SK-N-SH (cell line): ENCODE measurements at regions not wholly inside any gene's neighbourhood (a gene's known extent, or its start where the extent isn't known, plus 50 kb on each side); places are given as distances from the start of the nearest gene placed in this dataset.

Experiments
- CTCF ChIA-PET: fragments of 300-600, 350-600 bp; formaldehyde crosslinking; extraction: SDS; loops from one replicate; lab custom pipeline; 2021; lab: Yijun Ruan, JAX
- POLR2A ChIA-PET: fragments of 350-600 bp; sonication (Branson Sonifier 250); formaldehyde crosslinking; extraction: SDS; loops from one replicate; lab custom pipeline; 2020; ENCODE audit warnings: antibody characterized with exemption, inconsistent platforms; lab: Yijun Ruan, JAX
- DNase-seq: peaks from one replicate; pipeline ENCODE4 v3.0.0; 2012
- H2AFZ ChIP-seq: fragments of 200-600 bp; sonication (generic); 2 replicates; pipeline ENCODE4 v1.8.1; 2016; ENCODE audit warnings: antibody characterized with exemption, mild to moderate bottlenecking, low read depth
- H3F3A ChIP-seq: fragments of 200-600 bp; sonication (generic); replicated peaks from 2 replicates; pipeline ENCODE3; 2016; ENCODE audit warnings: antibody characterized with exemption, mild to moderate bottlenecking; ENCODE audit not compliant: insufficient read depth
- H3K27ac ChIP-seq, 2 experiments: fragments of 200-500 bp in 1 of 2; fragments of 200-600 bp in 1 of 2; sonication (Bioruptor generic) in 1 of 2; sonication (generic), shearing (Covaris generic) in 1 of 2; 2 replicates each; pipeline versions ENCODE4 v1.5.1 to v1.6.1; 2014 to 2016; ENCODE audit warnings: low read depth in 2 of 2, inconsistent platforms in 1 of 2, low read length in 1 of 2, mild to moderate bottlenecking in 1 of 2, mixed read lengths in 1 of 2
- H3K27me3 ChIP-seq: fragments of 200-600 bp; sonication (generic), shearing (Covaris generic); 2 replicates; pipeline ENCODE4 v1.6.1; 2016; ENCODE audit warnings: mixed run types; ENCODE audit not compliant: insufficient read depth
- H3K36me3 ChIP-seq, 2 experiments: fragments of 200-500 bp in 1 of 2; fragments of 200-600 bp in 1 of 2; sonication (Bioruptor generic) in 1 of 2; sonication (generic) in 1 of 2; replicated peaks in 1 of 2; 2 replicates each; pipeline versions ENCODE3 to v1.5.1; 2014 to 2016; ENCODE audit warnings: low read length in 1 of 2, mild to moderate bottlenecking in 1 of 2; ENCODE audit not compliant: insufficient read depth in 2 of 2, control insufficient read depth in 1 of 2
- H3K4me1 ChIP-seq, 2 experiments: fragments of 200-500 bp in 1 of 2; fragments of 200-600 bp in 1 of 2; sonication (Bioruptor generic) in 1 of 2; sonication (generic), shearing (Covaris generic) in 1 of 2; 2 replicates each; pipeline versions ENCODE4 v1.5.1 to v1.6.1; 2014 to 2016; ENCODE audit warnings: low read depth in 1 of 2, low read length in 1 of 2, mixed run types in 1 of 2; ENCODE audit not compliant: insufficient read depth in 2 of 2, control insufficient read depth in 1 of 2
- H3K4me2 ChIP-seq: fragments of 200-600 bp; sonication (generic), shearing (Covaris generic); 2 replicates; pipeline ENCODE4 v1.6.1; 2017; ENCODE audit warnings: mixed run types
- H3K4me3 ChIP-seq, 2 experiments: fragments of 200-500 bp in 1 of 2; fragments of 200-600 bp in 1 of 2; sonication (Bioruptor generic) in 1 of 2; sonication (generic), shearing (Covaris generic) in 1 of 2; 2 replicates each; pipeline versions ENCODE4 v1.5.1 to v1.8.1; 2014 to 2016; ENCODE audit warnings: low read depth in 2 of 2, inconsistent platforms in 1 of 2, low read length in 1 of 2, mild to moderate bottlenecking in 1 of 2, mixed read lengths in 1 of 2, moderate library complexity in 1 of 2
- H3K79me2 ChIP-seq: fragments of 200-600 bp; sonication (generic); 2 replicates; pipeline ENCODE4 v1.8.1; 2017; ENCODE audit warnings: mild to moderate bottlenecking; ENCODE audit not compliant: insufficient read depth
- H3K9ac ChIP-seq: fragments of 200-600 bp; sonication (generic); 2 replicates; pipeline ENCODE4 v1.6.1; 2017; ENCODE audit warnings: mixed run types
- H3K9me2 ChIP-seq: fragments of 200-600 bp; sonication (generic); 2 replicates; pipeline ENCODE4 v1.6.1; 2017; ENCODE audit warnings: mixed run types
- H3K9me3 ChIP-seq: fragments of 200-600 bp; sonication (generic); 2 replicates; pipeline ENCODE4 v1.6.1; 2017; ENCODE audit warnings: mixed run types, mild to moderate bottlenecking, moderate library complexity
- H4K20me1 ChIP-seq: fragments of 200-600 bp; sonication (generic); 2 replicates; pipeline ENCODE4 v1.6.1; 2017; ENCODE audit warnings: mild to moderate bottlenecking, mixed run types; ENCODE audit not compliant: insufficient read depth
- ELF1 ChIP-seq: IDR thresholded peaks from 2 replicates; pipeline ENCODE4 v1.4.0; 2012
- EZH2phosphoT487 ChIP-seq: fragments of 200-600 bp; sonication (generic); IDR thresholded peaks from 2 replicates; pipeline ENCODE4 v1.6.1; 2017; ENCODE audit warnings: low read depth, mixed run types, mild to moderate bottlenecking, antibody characterized with exemption, moderate library complexity, borderline replicate concordance
- FOXJ3 ChIP-seq: sonication (generic); formaldehyde crosslinking; IDR thresholded peaks from 2 replicates; pipeline ENCODE4 v1.5.1; 2020; ENCODE audit warnings: mild to moderate bottlenecking, missing genetic modification reagents
- GABPA ChIP-seq: IDR thresholded peaks from 2 replicates; pipeline ENCODE4 v1.4.0; 2012; ENCODE audit warnings: low read depth, mild to moderate bottlenecking
- GATA2 ChIP-seq: sonication (generic); formaldehyde crosslinking; IDR thresholded peaks from 2 replicates; pipeline ENCODE4 v1.5.0; 2020; ENCODE audit warnings: mild to moderate bottlenecking, missing genetic modification reagents
- JUND ChIP-seq: IDR thresholded peaks from 2 replicates; pipeline ENCODE4 v1.4.0; 2012
- MEF2A ChIP-seq: IDR thresholded peaks from 2 replicates; pipeline ENCODE4 v1.4.0; 2012; ENCODE audit warnings: low read depth, borderline replicate concordance
- POLR2AphosphoS5 ChIP-seq: IDR thresholded peaks from 2 replicates; pipeline ENCODE4 v1.6.1; 2012; ENCODE audit warnings: low read depth, low read length
- RAD21 ChIP-seq: IDR thresholded peaks from 2 replicates; pipeline ENCODE4 v1.6.1; 2012; ENCODE audit warnings: mild to moderate bottlenecking, low read length
- RFX5 ChIP-seq: IDR thresholded peaks from 2 replicates; pipeline ENCODE4 v1.6.1; 2012; ENCODE audit warnings: mild to moderate bottlenecking, improper control_type of control experiment, low read length
- SIN3A ChIP-seq: IDR thresholded peaks from 2 replicates; pipeline ENCODE4 v1.6.1; 2012; ENCODE audit warnings: low read depth, mild to moderate bottlenecking, low read length, moderate library complexity, borderline replicate concordance
- TAF1 ChIP-seq: IDR thresholded peaks from 2 replicates; pipeline ENCODE4 v1.6.1; 2012; ENCODE audit warnings: low read depth, mild to moderate bottlenecking, low read length, moderate library complexity, borderline replicate concordance
- TCF12 ChIP-seq: IDR thresholded peaks from 2 replicates; pipeline ENCODE4 v1.4.0; 2012
- TEAD4 ChIP-seq: IDR thresholded peaks from 2 replicates; pipeline ENCODE4 v1.4.0; 2012; ENCODE audit warnings: mild to moderate bottlenecking, borderline replicate concordance; ENCODE audit not compliant: insufficient read depth
- WGBS: methylation state at CpG from one replicate; pipeline ENCODE4 v1.1.6; 2017; ENCODE audit warnings: low lambda C conversion rate; 5-methylcytosine and 5-hydroxymethylcytosine counted together
- TF ChIP-seq, protein P1 (sequence below): IDR thresholded peaks from 2 replicates; pipeline ENCODE4 v1.6.1; 2012; ENCODE audit warnings: mild to moderate bottlenecking, low read depth, low read length, moderate library complexity
- TF ChIP-seq, protein P2 (sequence below): IDR thresholded peaks from 2 replicates; pipeline ENCODE4; 2012
- TF ChIP-seq, protein P3 (sequence below): IDR thresholded peaks from 2 replicates; pipeline ENCODE4 v1.4.0; 2012; ENCODE audit warnings: low read depth
- TF ChIP-seq, protein P4 (sequence below): fragments of 150-350 bp; IDR thresholded peaks from 2 replicates; pipeline ENCODE4 v1.6.1; 2017; ENCODE audit warnings: antibody characterized with exemption, low read length, low read depth, borderline replicate concordance

DNA sequence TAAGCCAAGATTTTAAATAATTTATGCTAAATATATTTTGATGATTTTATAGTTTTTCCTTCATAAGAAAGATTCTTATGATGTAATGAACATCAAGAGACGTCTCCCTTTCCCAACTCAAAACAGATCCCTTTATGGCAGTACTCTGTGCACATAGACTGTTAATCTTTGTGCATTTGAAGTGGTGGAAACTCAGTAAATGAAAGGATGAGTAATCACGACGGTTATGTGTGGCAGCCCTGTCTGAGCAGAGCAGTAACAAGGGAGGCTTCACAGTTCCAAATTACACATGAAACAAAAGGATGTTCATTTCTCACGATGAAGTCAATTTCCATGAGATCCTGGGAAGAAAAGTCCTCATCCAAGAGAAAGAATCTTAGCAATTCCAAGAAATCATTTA, 498.1 kb downstream of the KLF5 start:
- Histone ChIP-seq H3K79me2 (no peaks in the 10 kb centered on the region), H3K27ac (no peak overlapping the region), H3K36me3 (no peaks in the 10 kb centered on the region), H3K9me2 (no peaks in the 10 kb centered on the region), H2AFZ (0 out of 2 replicates have a peak overlapping the region, but pooled peaks have one; percentile 1), H3K9me3 (no peaks in the 10 kb centered on the region), H3K4me2 (no peak overlapping the region), H3K27me3 (no peaks in the 10 kb centered on the region), H4K20me1 (no peaks in the 10 kb centered on the region), H3K9ac (no peak overlapping the region), H3K4me3 (no peak overlapping the region), H3F3A (no peaks in the 10 kb centered on the region), H3K4me1 (no peaks in the 10 kb centered on the region)
- no peak for DNase-seq
- ChIA-PET POLR2A (no interaction called here), CTCF (interaction anchor here (0.5 kb wide), 1 partner anchor 17 kb away, joined by 3 read pairs; no protein-coding TSS in a partner anchor)
- 33% methylated on average over 4 of the region's 4 CpGs for WGBS
- TF ChIP-seq TCF12, result no peak
- TF ChIP-seq, protein P1, sequence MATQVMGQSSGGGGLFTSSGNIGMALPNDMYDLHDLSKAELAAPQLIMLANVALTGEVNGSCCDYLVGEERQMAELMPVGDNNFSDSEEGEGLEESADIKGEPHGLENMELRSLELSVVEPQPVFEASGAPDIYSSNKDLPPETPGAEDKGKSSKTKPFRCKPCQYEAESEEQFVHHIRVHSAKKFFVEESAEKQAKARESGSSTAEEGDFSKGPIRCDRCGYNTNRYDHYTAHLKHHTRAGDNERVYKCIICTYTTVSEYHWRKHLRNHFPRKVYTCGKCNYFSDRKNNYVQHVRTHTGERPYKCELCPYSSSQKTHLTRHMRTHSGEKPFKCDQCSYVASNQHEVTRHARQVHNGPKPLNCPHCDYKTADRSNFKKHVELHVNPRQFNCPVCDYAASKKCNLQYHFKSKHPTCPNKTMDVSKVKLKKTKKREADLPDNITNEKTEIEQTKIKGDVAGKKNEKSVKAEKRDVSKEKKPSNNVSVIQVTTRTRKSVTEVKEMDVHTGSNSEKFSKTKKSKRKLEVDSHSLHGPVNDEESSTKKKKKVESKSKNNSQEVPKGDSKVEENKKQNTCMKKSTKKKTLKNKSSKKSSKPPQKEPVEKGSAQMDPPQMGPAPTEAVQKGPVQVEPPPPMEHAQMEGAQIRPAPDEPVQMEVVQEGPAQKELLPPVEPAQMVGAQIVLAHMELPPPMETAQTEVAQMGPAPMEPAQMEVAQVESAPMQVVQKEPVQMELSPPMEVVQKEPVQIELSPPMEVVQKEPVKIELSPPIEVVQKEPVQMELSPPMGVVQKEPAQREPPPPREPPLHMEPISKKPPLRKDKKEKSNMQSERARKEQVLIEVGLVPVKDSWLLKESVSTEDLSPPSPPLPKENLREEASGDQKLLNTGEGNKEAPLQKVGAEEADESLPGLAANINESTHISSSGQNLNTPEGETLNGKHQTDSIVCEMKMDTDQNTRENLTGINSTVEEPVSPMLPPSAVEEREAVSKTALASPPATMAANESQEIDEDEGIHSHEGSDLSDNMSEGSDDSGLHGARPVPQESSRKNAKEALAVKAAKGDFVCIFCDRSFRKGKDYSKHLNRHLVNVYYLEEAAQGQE, result no peak
- no peak for TF ChIP-seq GATA2 (CRISPR knock-in tag)
- no peak for TF ChIP-seq JUND
- TF ChIP-seq SIN3A, result no peak
- TF ChIP-seq, protein P2, sequence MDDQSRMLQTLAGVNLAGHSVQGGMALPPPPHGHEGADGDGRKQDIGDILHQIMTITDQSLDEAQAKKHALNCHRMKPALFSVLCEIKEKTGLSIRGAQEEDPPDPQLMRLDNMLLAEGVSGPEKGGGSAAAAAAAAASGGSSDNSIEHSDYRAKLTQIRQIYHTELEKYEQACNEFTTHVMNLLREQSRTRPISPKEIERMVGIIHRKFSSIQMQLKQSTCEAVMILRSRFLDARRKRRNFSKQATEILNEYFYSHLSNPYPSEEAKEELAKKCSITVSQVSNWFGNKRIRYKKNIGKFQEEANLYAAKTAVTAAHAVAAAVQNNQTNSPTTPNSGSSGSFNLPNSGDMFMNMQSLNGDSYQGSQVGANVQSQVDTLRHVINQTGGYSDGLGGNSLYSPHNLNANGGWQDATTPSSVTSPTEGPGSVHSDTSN, result no peak
- no peak for TF ChIP-seq TAF1
- TF ChIP-seq RAD21, result no peak
- TF ChIP-seq POLR2AphosphoS5, result no peak
- TF ChIP-seq, protein P3, sequence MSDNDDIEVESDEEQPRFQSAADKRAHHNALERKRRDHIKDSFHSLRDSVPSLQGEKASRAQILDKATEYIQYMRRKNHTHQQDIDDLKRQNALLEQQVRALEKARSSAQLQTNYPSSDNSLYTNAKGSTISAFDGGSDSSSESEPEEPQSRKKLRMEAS, result no peak
- no peak for TF ChIP-seq GABPA
- no peak for TF ChIP-seq RFX5
- TF ChIP-seq MEF2A, result no peak

DNA sequence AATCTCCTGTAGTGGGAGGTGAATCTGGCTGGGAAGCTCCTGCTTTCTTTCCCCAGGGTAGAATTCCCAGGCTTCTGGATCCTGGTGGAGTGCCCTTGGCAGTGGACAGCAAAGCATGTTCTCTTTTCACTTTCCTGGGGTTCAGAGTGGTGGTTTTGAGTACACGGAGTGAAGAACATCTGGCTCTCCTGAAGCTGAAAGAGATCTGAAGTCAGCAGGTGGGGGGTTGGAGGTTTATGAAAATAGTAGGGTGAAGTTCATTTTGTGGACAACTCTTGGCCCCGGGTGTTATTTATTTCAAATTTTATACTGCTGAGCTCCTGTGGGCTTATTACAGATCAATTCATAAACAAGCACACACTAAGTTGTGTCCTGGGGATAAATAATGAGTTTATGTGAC, 497.3 kb downstream of the KLF5 start:
- Histone ChIP-seq H3K27me3 (no peaks in the 10 kb centered on the region), H3K27ac (no peak overlapping the region), H3K36me3 (no peaks in the 10 kb centered on the region), H3K4me1 (no peaks in the 10 kb centered on the region), H2AFZ (no peak overlapping the region), H3F3A (no peaks in the 10 kb centered on the region), H3K9me2 (no peaks in the 10 kb centered on the region), H3K9ac (no peak overlapping the region), H3K4me2 (no peak overlapping the region), H3K9me3 (no peaks in the 10 kb centered on the region), H4K20me1 (no peaks in the 10 kb centered on the region), H3K4me3 (no peak overlapping the region), H3K79me2 (no peaks in the 10 kb centered on the region)
- no peak for DNase-seq
- CTCF ChIA-PET, result no interaction called here
- POLR2A ChIA-PET, result no interaction called here
- 48% methylated on average over 2 of the region's 2 CpGs for WGBS
- TF ChIP-seq GABPA (no peak), RAD21 (no peak), EZH2phosphoT487 (no peak), RFX5 (no peak), ELF1 (no peak), TCF12 (no peak), TEAD4 (no peak), FOXJ3 (no peak), GATA2 (CRISPR knock-in tag) (no peak)
- TF ChIP-seq, protein P2, result no peak
- TF ChIP-seq, protein P4, sequence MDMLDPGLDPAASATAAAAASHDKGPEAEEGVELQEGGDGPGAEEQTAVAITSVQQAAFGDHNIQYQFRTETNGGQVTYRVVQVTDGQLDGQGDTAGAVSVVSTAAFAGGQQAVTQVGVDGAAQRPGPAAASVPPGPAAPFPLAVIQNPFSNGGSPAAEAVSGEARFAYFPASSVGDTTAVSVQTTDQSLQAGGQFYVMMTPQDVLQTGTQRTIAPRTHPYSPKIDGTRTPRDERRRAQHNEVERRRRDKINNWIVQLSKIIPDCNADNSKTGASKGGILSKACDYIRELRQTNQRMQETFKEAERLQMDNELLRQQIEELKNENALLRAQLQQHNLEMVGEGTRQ, result no peak
